HepG2 (cell line): ENCODE measurements at regions not wholly inside any gene's neighbourhood (a gene's known extent, or its start where the extent isn't known, plus 50 kb on each side); places are given as distances from the start of the nearest gene placed in this dataset.

Experiments used
- ATAC-seq: fragments of 200-7000 bp; cut with Tn5 transposase; 3 replicates; pipeline ENCODE4 v1.9.1; 2020; ENCODE audit warnings: mild to moderate bottlenecking, moderate library complexity
- BruUV-seq: library from RNA; stranded (reverse); fragments of 400-500 nt; replicated peaks from 2 replicates; lab custom pipeline; 2021; lab: Mats Ljungman, UMichigan
- CTCF ChIA-PET: fragments of 300-600 bp; formaldehyde crosslinking; extraction: SDS; loops from one replicate; lab custom pipeline; 2021; ENCODE audit warnings: low total read pairs, inconsistent platforms, low intra/inter-chr PET ratio; lab: Yijun Ruan, JAX
- POLR2A ChIA-PET: fragments of 350-600 bp; sonication (Branson Sonifier 250); formaldehyde crosslinking; loops from one replicate; lab custom pipeline; 2020; ENCODE audit warnings: antibody characterized with exemption, inconsistent platforms; lab: Yijun Ruan, JAX
- DNase-seq: peaks from one replicate; pipeline ENCODE4 v3.0.0-alpha.2; 2015; ENCODE audit warnings: low spot score
- FAIRE-seq: peaks from 3 replicates; lab custom pipeline; 2011; peaks lifted over from hg19 to GRCh38; lab: Jason Lieb, UNC
- H2AFZ ChIP-seq: one replicate; pipeline ENCODE4 v1.6.1; 2011; ENCODE audit warnings: low read length, inconsistent platforms
- H3K27ac ChIP-seq: fragments of 300-600 bp; 3 replicates; pipeline ENCODE4 v1.8.0; 2011; ENCODE audit warnings: mixed run types, mild to moderate bottlenecking, mixed read lengths, low read length, inconsistent platforms; ENCODE audit not compliant: insufficient read depth; ENCODE audit errors: extremely low read length
- H3K27me3 ChIP-seq, 2 experiments: fragments of 200-600 bp in 1 of 2; 2 replicates in 1 of 2; 3 replicates in 1 of 2; pipeline versions ENCODE4 v1.6.0 to v1.8.0; 2011; ENCODE audit warnings: low read length in 2 of 2, mild to moderate bottlenecking in 2 of 2, moderate library complexity in 2 of 2, inconsistent platforms in 1 of 2; ENCODE audit not compliant: insufficient read depth in 2 of 2, control insufficient read depth in 1 of 2
- H3K36me3 ChIP-seq, 2 experiments: fragments of 200-600 bp in 1 of 2; replicated peaks in 1 of 2; 2 replicates in 1 of 2; 3 replicates in 1 of 2; pipeline versions ENCODE4 v1.5.1 to v1.8.0; 2011; ENCODE audit warnings: low read length in 2 of 2, inconsistent platforms in 1 of 2; ENCODE audit not compliant: insufficient read depth in 2 of 2, control insufficient read depth in 1 of 2
- H3K4me1 ChIP-seq: 2 replicates; pipeline ENCODE4 v1.5.1; 2012; ENCODE audit warnings: low read length, inconsistent platforms; ENCODE audit not compliant: insufficient read depth
- H3K4me2 ChIP-seq: 2 replicates; pipeline ENCODE4 v1.6.0; 2011; ENCODE audit warnings: low read depth, low read length, inconsistent platforms
- H3K4me3 ChIP-seq, 3 experiments: fragments of 200-600 bp in 1 of 3; sonication (generic), shearing (Covaris generic) in 1 of 3; replicated peaks in 1 of 3; 2 replicates each; pipeline ENCODE4 v1.5.1; 2011 to 2016; ENCODE audit warnings: low read length in 3 of 3, inconsistent platforms in 2 of 3, low read depth in 2 of 3, mild to moderate bottlenecking in 2 of 3, control low read depth in 1 of 3, mixed read lengths in 1 of 3; ENCODE audit not compliant: insufficient read depth in 1 of 3
- H3K79me2 ChIP-seq: one replicate; pipeline ENCODE4 v1.6.1; 2011; ENCODE audit warnings: low read length, inconsistent platforms; ENCODE audit not compliant: insufficient read depth
- H3K9ac ChIP-seq: 2 replicates; pipeline ENCODE4 v1.6.0; 2011; ENCODE audit warnings: mild to moderate bottlenecking, low read depth, low read length, inconsistent platforms; ENCODE audit not compliant: insufficient read depth
- H3K9me3 ChIP-seq: 2 replicates; pipeline ENCODE4 v1.5.1; 2012; ENCODE audit warnings: mild to moderate bottlenecking, low read length
- H4K20me1 ChIP-seq: 2 replicates; pipeline ENCODE4 v1.6.0; 2011; ENCODE audit warnings: inconsistent platforms, mild to moderate bottlenecking, low read length, moderate library complexity; ENCODE audit not compliant: insufficient read depth
- ASH2L ChIP-seq: fragments of 300-600, 200-600 bp; sonication (generic); IDR thresholded peaks from 2 replicates; pipeline ENCODE4 v1.7.0; 2017; ENCODE audit warnings: low read depth, mild to moderate bottlenecking, moderate library complexity, mixed read lengths, low read length; ENCODE audit not compliant: insufficient read length
- ERF ChIP-seq: IDR thresholded peaks from 2 replicates; pipeline ENCODE4 v1.6.1; 2018; ENCODE audit warnings: missing biosample characterization, missing genetic modification reagents
- FUBP1 ChIP-seq: sonication (generic); formaldehyde crosslinking; IDR thresholded peaks from 2 replicates; pipeline ENCODE4 v1.5.1; 2020; ENCODE audit warnings: missing genetic modification reagents, mild to moderate bottlenecking, borderline replicate concordance
- HDAC2 ChIP-seq: sonication (generic); formaldehyde crosslinking; IDR thresholded peaks from 2 replicates; pipeline ENCODE4 v1.4.0; 2020; ENCODE audit warnings: missing genetic modification reagents
- KAT2B ChIP-seq: fragments of 150-350 bp; IDR thresholded peaks from 2 replicates; pipeline ENCODE4 v1.6.1; 2014; ENCODE audit warnings: low read depth, low read length, borderline replicate concordance
- MTA3 ChIP-seq: sonication (generic); formaldehyde crosslinking; IDR thresholded peaks from 2 replicates; pipeline ENCODE4 v1.4.0; 2020; ENCODE audit warnings: missing genetic modification reagents
- RAD21 ChIP-seq: fragments of 450-650 bp; formaldehyde crosslinking; IDR thresholded peaks from 2 replicates; pipeline ENCODE4 v1.5.0; 2020; ENCODE audit warnings: mild to moderate bottlenecking
- REPIN1 ChIP-seq: sonication (generic); formaldehyde crosslinking; IDR thresholded peaks from 2 replicates; pipeline ENCODE4 v1.8.0; 2022; ENCODE audit warnings: missing genetic modification reagents, low read depth, mild to moderate bottlenecking, borderline replicate concordance
- SNAPC2 ChIP-seq: sonication (generic); formaldehyde crosslinking; IDR thresholded peaks from 2 replicates; pipeline ENCODE4 v1.8.1; 2022; ENCODE audit warnings: mild to moderate bottlenecking, missing genetic modification reagents
- ZNF274 ChIP-seq: sonication (generic); formaldehyde crosslinking; IDR thresholded peaks from 2 replicates; pipeline ENCODE4 v1.5.1; 2020; ENCODE audit warnings: mild to moderate bottlenecking, missing genetic modification reagents
- ZNF30 ChIP-seq: sonication (generic); formaldehyde crosslinking; IDR thresholded peaks from 2 replicates; pipeline ENCODE4 v1.5.0; 2020; ENCODE audit warnings: mild to moderate bottlenecking, missing genetic modification reagents
- ZNF326 ChIP-seq: sonication (generic); formaldehyde crosslinking; IDR thresholded peaks from 2 replicates; pipeline ENCODE4 v1.4.0; 2020; ENCODE audit warnings: missing genetic modification reagents, borderline replicate concordance
- ZNF331 ChIP-seq: sonication (generic); formaldehyde crosslinking; IDR thresholded peaks from 2 replicates; pipeline ENCODE4 v1.4.0; 2020; ENCODE audit warnings: missing genetic modification reagents
- ZNF446 ChIP-seq: sonication (generic); formaldehyde crosslinking; IDR thresholded peaks from 2 replicates; pipeline ENCODE4 v1.5.0; 2020; ENCODE audit warnings: mild to moderate bottlenecking, missing genetic modification reagents
- ZNF841 ChIP-seq: sonication (generic); formaldehyde crosslinking; IDR thresholded peaks from 2 replicates; pipeline ENCODE4 v1.8.1; 2023; ENCODE audit warnings: missing genetic modification reagents, borderline replicate concordance
- WGBS: methylation state at CpG from one replicate; pipeline ENCODE4 v1.1.6; 2017; ENCODE audit warnings: low lambda C conversion rate; 5-methylcytosine and 5-hydroxymethylcytosine counted together
- in situ Hi-C: cut with HindIII; loops from 2 replicates; pipeline ENCODE4 v1.10.0; 2017; ENCODE audit warnings: low pct_unique_long_range_greater_than_20kb; ENCODE audit not compliant: extremely low pct_ligation_motif_present
- intact Hi-C: fragments of 100-400 bp; cut with micrococcal nuclease; formaldehyde crosslinking; loops from one replicate; pipeline ENCODE4 v1.10.0; 2022; ENCODE audit not compliant: unreplicated experiment
- TF ChIP-seq, protein P1 (sequence below): sonication (generic); formaldehyde crosslinking; IDR thresholded peaks from 2 replicates; pipeline ENCODE4 v1.5.1; 2020; ENCODE audit warnings: missing genetic modification reagents, mild to moderate bottlenecking, borderline replicate concordance
- TF ChIP-seq, protein P2 (sequence below): IDR thresholded peaks from 2 replicates; pipeline ENCODE4 v1.6.1; 2016; ENCODE audit warnings: low read depth, control low read depth

GRCh38 chr3:71966185-71966584, 181.2 kb upstream of the PROK2 start:
- ChIA-PET POLR2A (no interaction called here), CTCF (no interaction called here)
- Histone ChIP-seq H3K79me2 (no peaks in the 10 kb centered on the region), H2AFZ (no peak overlapping the region), H3K4me3 (no peak overlapping the region), H3K4me1 (no peaks in the 10 kb centered on the region), H3K9ac (no peak overlapping the region), H3K27ac (no peak overlapping the region), H3K27me3 (no peaks in the 10 kb centered on the region; a peak in 1 of 5 replicates), H3K36me3 (no peaks in the 10 kb centered on the region), H3K9me3 (no peaks in the 10 kb centered on the region), H3K4me2 (no peak overlapping the region), H4K20me1 (no peaks in the 10 kb centered on the region)
- DNase-seq (no peak), ATAC-seq (no peak), FAIRE-seq (no peak)
- intact Hi-C loops (no loop called here), in situ Hi-C loops (loop anchor here (25.0 kb wide), 1 partner anchor 846 kb away; no protein-coding TSS in a partner anchor)
- 0% methylated on average over 3 of the region's 3 CpGs for WGBS
- no TSS peak for BruUV-seq
- TF ChIP-seq ASH2L (no peak), HDAC2 (no peak), ZNF841 (no peak), ZNF30 (no peak), KAT2B (no peak), ZNF331 (CRISPR knock-in tag) (no peak), REPIN1 (no peak), RAD21 (no peak), ZNF326 (CRISPR knock-in tag) (no peak), ZNF274 (CRISPR knock-in tag) (no peak), SNAPC2 (CRISPR knock-in tag) (no peak), FUBP1 (CRISPR knock-in tag) (no peak), ERF (no peak), MTA3 (CRISPR knock-in tag) (no peak), ZNF446 (CRISPR knock-in tag) (no peak)
- TF ChIP-seq, protein P1, sequence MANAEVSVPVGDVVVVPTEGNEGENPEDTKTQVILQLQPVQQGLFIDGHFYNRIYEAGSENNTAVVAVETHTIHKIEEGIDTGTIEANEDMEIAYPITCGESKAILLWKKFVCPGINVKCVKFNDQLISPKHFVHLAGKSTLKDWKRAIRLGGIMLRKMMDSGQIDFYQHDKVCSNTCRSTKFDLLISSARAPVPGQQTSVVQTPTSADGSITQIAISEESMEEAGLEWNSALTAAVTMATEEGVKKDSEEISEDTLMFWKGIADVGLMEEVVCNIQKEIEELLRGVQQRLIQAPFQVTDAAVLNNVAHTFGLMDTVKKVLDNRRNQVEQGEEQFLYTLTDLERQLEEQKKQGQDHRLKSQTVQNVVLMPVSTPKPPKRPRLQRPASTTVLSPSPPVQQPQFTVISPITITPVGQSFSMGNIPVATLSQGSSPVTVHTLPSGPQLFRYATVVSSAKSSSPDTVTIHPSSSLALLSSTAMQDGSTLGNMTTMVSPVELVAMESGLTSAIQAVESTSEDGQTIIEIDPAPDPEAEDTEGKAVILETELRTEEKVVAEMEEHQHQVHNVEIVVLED (CRISPR knock-in tag) = no peak
- TF ChIP-seq, protein P2, sequence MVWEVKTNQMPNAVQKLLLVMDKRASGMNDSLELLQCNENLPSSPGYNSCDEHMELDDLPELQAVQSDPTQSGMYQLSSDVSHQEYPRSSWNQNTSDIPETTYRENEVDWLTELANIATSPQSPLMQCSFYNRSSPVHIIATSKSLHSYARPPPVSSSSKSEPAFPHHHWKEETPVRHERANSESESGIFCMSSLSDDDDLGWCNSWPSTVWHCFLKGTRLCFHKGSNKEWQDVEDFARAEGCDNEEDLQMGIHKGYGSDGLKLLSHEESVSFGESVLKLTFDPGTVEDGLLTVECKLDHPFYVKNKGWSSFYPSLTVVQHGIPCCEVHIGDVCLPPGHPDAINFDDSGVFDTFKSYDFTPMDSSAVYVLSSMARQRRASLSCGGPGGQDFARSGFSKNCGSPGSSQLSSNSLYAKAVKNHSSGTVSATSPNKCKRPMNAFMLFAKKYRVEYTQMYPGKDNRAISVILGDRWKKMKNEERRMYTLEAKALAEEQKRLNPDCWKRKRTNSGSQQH (CRISPR knock-in tag) = no peak
